Stomach (tissue), 8 donors: ENCODE measurements at regions not wholly inside any gene's neighbourhood (a gene's known extent, or its start where the extent isn't known, plus 50 kb on each side); places are given as distances from the start of the nearest gene placed in this dataset.

ENCODE experiments used
- DNase-seq, 2 donors: peaks; one replicate each; pipeline versions ENCODE4 v3.0.0 to v3.0.0-alpha.2; 2013 to 2019
- H3K27ac ChIP-seq, 5 donors: fragments of 200-600 bp in 4 of 5; sonication (generic) in 4 of 5; one replicate each; pipeline ENCODE4 v1.5.1; 2013 to 2019; ENCODE audit warnings: mild to moderate bottlenecking in 1 of 5, moderate library complexity in 1 of 5
- H3K27me3 ChIP-seq, 3 donors: fragments of 200-600 bp; sonication (generic); one replicate each; pipeline ENCODE4 v1.5.1; 2017 to 2019; ENCODE audit warnings: mixed run types in 1 of 3
- H3K36me3 ChIP-seq, 4 donors: fragments of 200-600 bp; sonication (generic); 1 replicate in 3 of 4; 2 replicates in 1 of 4; pipeline ENCODE4 v1.5.1; 2016 to 2019
- H3K4me1 ChIP-seq, 4 donors: fragments of 200-600 bp; sonication (generic); one replicate each; pipeline ENCODE4 v1.5.1; 2016 to 2019
- H3K4me3 ChIP-seq, 4 donors: fragments of 200-600 bp; sonication (generic) in 3 of 4; one replicate each; pipeline ENCODE4 v1.5.1; 2016 to 2019; ENCODE audit warnings: mild to moderate bottlenecking in 1 of 4
- H3K9me3 ChIP-seq, 4 donors: fragments of 200-600 bp; sonication (generic); one replicate each; pipeline ENCODE4 v1.5.1; 2016 to 2019
- CTCF ChIP-seq, 7 experiments: fragments of 450-650 bp in 4 of 7; fragments of 200-600 bp in 3 of 7; sonication (generic) in 3 of 7; IDR thresholded peaks; one replicate each; pipeline ENCODE4 v1.5.1; 2016 to 2019; ENCODE audit warnings: antibody characterized with exemption in 7 of 7, control low read depth in 2 of 7, mild to moderate bottlenecking in 1 of 7
- EP300 ChIP-seq: sonication (generic); formaldehyde crosslinking; IDR thresholded peaks from one replicate; pipeline ENCODE4 v1.6.1; 2017; ENCODE audit warnings: antibody characterized with exemption
- POLR2A ChIP-seq, 4 donors: fragments of 450-650 bp; IDR thresholded peaks; one replicate each; pipeline ENCODE4 v1.6.1; 2016; ENCODE audit warnings: antibody characterized with exemption in 4 of 4, control low read depth in 2 of 4, mild to moderate bottlenecking in 1 of 4, moderate library complexity in 1 of 4
- POLR2AphosphoS5 ChIP-seq, 3 donors: sonication (generic); formaldehyde crosslinking; IDR thresholded peaks; one replicate each; pipeline ENCODE4 v1.6.1; 2016; ENCODE audit warnings: antibody characterized with exemption in 3 of 3
- WGBS, 5 donors: extraction: QIAGEN DNeasy Blood & Tissue Kit in 3 of 5; methylation state at CpG; one replicate each; pipeline versions ENCODE4 v1.1.5 to v1.1.7; 2013 to 2018; 5-methylcytosine and 5-hydroxymethylcytosine counted together
- intact Hi-C: fragments of 100-400 bp; cut with DNase I; formaldehyde crosslinking; loops from one replicate; pipeline ENCODE4 v1.15.1; 2023; ENCODE audit warnings: low total_unique reads
- donor health status: healthy with polysubstance abuse.
- donor health status: Bipolar disorder and iron deficiency.
- donor health status: healthy.

DNA sequence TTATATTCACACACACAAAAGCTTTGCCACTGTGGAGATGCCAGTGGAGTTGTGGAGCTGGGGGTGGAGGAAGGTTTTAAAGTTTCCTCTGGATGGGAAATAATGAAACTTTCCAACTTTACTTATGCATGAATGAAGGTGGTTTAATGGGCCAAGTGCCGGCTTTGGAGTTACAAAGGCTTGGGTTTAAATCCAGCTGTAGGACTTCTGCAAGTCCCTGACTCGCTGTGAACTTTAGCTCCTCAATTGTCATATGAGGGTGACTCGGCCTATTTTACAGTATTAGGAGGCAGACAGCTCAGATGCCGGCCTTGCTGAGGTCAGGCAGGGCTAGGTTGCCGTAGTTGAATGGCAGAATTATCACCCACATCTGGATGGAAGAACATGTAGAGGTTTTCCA is 415.8 kb upstream of the TRIB2 start:
- Histone ChIP-seq H3K27ac (no peak overlapping the region), H3K27me3 (no peaks in the 10 kb centered on the region), H3K4me1 (peaks cover 0 to 9% (median 2%) of the 10 kb centered on the region in 4 donors), H3K4me3 (no peak overlapping the region), H3K9me3 (no peaks in the 10 kb centered on the region), H3K36me3 (no peaks in the 10 kb centered on the region)
- intact Hi-C loops = no loop called here
- TF ChIP-seq CTCF (IDR thresholded peaks at IDR 0.05) = no peak
- TF ChIP-seq POLR2A (IDR thresholded peaks at IDR 0.05) = no peak
- TF ChIP-seq POLR2AphosphoS5 (IDR thresholded peaks at IDR 0.05) = no peak
- TF ChIP-seq EP300 = no peak
- DNase-seq = no peak
- WGBS, 5 donors = 85 to 94% (median 93%) methylated on average over 5 of the region's 5 CpGs

GRCh38 chr2:12302140-12302539 is 414.6 kb upstream of the TRIB2 start:
- Histone ChIP-seq H3K27ac (no peak overlapping the region), H3K9me3 (no peaks in the 10 kb centered on the region), H3K27me3 (no peaks in the 10 kb centered on the region), H3K4me1 (peaks cover 0 to 9% (median 2%) of the 10 kb centered on the region in 4 donors), H3K4me3 (no peak overlapping the region), H3K36me3 (no peaks in the 10 kb centered on the region)
- intact Hi-C loops = no loop called here
- DNase-seq = peak in 1 of 2 donors; percentile 39
- TF ChIP-seq POLR2AphosphoS5 (IDR thresholded peaks at IDR 0.05) (no peak), POLR2A (IDR thresholded peaks at IDR 0.05) (no peak), EP300 (no peak), CTCF (IDR thresholded peaks at IDR 0.05) (no peak)
- WGBS, 5 donors = 79 to 91% (median 88%) methylated on average over 3 of the region's 3 CpGs

GRCh38 chr2:12302691-12303090 is 414.0 kb upstream of the TRIB2 start:
- Histone ChIP-seq H3K27me3 (no peaks in the 10 kb centered on the region), H3K27ac (no peak overlapping the region), H3K36me3 (no peaks in the 10 kb centered on the region), H3K9me3 (no peaks in the 10 kb centered on the region), H3K4me1 (peaks cover 0 to 9% (median 2%) of the 10 kb centered on the region in 4 donors), H3K4me3 (no peak overlapping the region)
- TF ChIP-seq EP300 = no peak
- intact Hi-C loops = no loop called here
- 94 to 100% (median 97%) methylated on average over 3 of the region's 3 CpGs for WGBS, 5 donors
- DNase-seq = no peak

GRCh38 chr2:12303181-12304030 is 413.3 kb upstream of the TRIB2 start:
- Histone ChIP-seq H3K4me1 (peaks cover 0 to 9% (median 2%) of the 10 kb centered on the region in 4 donors), H3K27ac (no peak overlapping the region), H3K27me3 (no peaks in the 10 kb centered on the region), H3K36me3 (no peaks in the 10 kb centered on the region), H3K4me3 (no peak overlapping the region), H3K9me3 (no peaks in the 10 kb centered on the region)
- DNase-seq = no peak
- intact Hi-C loops = no loop called here
- TF ChIP-seq POLR2A (IDR thresholded peaks at IDR 0.05) = no peak
- TF ChIP-seq POLR2AphosphoS5 (IDR thresholded peaks at IDR 0.05) = no peak
- no peak for TF ChIP-seq EP300
- no peak for TF ChIP-seq CTCF (IDR thresholded peaks at IDR 0.05)
- WGBS, 5 donors = 70 to 80% (median 74%) methylated on average over 7 of the region's 7 CpGs
